Activated naive CD8-positive, alpha-beta T cell treated with anti-CD3 and anti-CD28 coated beads, Interleukin-2, amount 10 ng/mL, durations not matched to agents 7 days and 5 days (primary cell): ENCODE measurements at regions not wholly inside any gene's neighbourhood (a gene's known extent, or its start where the extent isn't known, plus 50 kb on each side); places are given as distances from the start of the nearest gene placed in this dataset.

Experiments
- ATAC-seq: fragments of 150-1000 bp; cut with Tn5 transposase; one replicate; pipeline ENCODE4 v1.10.0; 2021; ENCODE audit warnings: low read depth, moderate library complexity
- POLR2A ChIA-PET: fragments of 350-600 bp; sonication (Branson Sonifier 250); formaldehyde crosslinking; loops from one replicate; lab custom pipeline; 2021; ENCODE audit warnings: antibody characterized with exemption; lab: Charles Lee
- DNase-seq: peaks from one replicate; pipeline ENCODE4 v3.0.0; 2021
- H3K27ac Mint-ChIP-seq: one replicate; pipeline ENCODE4 v1.8.0; 2022; ENCODE audit warnings: mild to moderate bottlenecking, mixed read lengths
- H3K27me3 Mint-ChIP-seq: one replicate; pipeline ENCODE4 v1.8.0; 2022; ENCODE audit warnings: mild to moderate bottlenecking, moderate library complexity, mixed read lengths
- H3K36me3 Mint-ChIP-seq: one replicate; pipeline ENCODE4 v1.8.0; 2021; ENCODE audit warnings: mild to moderate bottlenecking, mixed read lengths
- H3K4me1 Mint-ChIP-seq: one replicate; pipeline ENCODE4 v1.8.0; 2021; ENCODE audit warnings: mixed read lengths
- H3K4me3 Mint-ChIP-seq: one replicate; pipeline ENCODE4 v1.8.0; 2022; ENCODE audit warnings: mild to moderate bottlenecking, moderate library complexity, mixed read lengths
- H3K9me3 Mint-ChIP-seq: one replicate; pipeline ENCODE4 v1.8.0; 2021; ENCODE audit warnings: mixed read lengths

DNA sequence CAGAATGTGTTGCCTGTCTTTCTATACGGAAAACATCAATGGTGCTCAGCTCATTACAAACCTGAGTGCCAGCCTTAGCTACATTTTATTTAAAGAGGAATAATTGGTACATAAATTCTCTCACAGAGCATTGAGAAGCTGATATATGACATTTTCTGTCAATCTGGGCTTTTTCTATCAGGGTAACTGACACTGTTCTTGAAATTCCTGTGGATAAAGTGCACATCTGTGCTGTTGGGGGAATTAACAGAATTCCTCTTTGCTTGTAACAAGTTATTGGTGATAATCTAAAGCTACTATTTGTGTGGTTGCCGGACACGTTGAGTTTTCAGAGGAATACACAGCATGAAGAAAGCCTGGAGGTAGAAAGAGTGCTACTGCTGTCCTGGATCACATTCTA is 668.6 kb downstream of the SORCS1 start:
- DNase-seq (no peak), ATAC-seq (no peak)
- Mint-ChIP-seq H3K9me3 (peaks cover 4% of the 10 kb centered on the region), H3K36me3 (no peaks in the 10 kb centered on the region), H3K4me1 (no peaks in the 10 kb centered on the region), H3K4me3 (no peak overlapping the region), H3K27ac (no peak overlapping the region), H3K27me3 (no peaks in the 10 kb centered on the region)
- POLR2A ChIA-PET = no interaction called here

DNA sequence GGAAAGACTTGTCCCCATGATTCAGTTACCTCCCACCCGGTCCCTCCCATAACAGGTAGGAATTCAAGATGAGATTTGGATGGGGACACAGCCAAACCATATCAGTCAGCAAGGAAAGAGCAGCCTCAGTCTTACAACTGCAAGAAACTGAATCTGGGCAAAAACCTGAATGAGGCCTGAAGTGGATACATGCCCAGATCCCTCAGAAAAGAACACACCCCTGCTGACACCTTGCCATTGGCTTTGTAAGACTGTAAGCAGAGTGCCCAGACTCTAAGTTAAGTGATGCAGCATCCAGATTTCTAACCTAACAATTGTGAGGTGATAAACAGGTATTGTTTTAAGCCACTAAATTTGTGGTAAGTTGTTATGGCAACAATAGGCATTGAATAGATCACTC is 670.8 kb downstream of the SORCS1 start:
- no peaks in the 10 kb centered on the region for H3K36me3 Mint-ChIP-seq
- DNase-seq (no peak), ATAC-seq (no peak)
- no peaks in the 10 kb centered on the region for H3K27me3 Mint-ChIP-seq
- H3K27ac Mint-ChIP-seq = no peak overlapping the region
- POLR2A ChIA-PET = no interaction called here
- H3K4me1 Mint-ChIP-seq = no peaks in the 10 kb centered on the region
- peaks cover 4% of the 10 kb centered on the region for H3K9me3 Mint-ChIP-seq
- no peak overlapping the region for H3K4me3 Mint-ChIP-seq

DNA sequence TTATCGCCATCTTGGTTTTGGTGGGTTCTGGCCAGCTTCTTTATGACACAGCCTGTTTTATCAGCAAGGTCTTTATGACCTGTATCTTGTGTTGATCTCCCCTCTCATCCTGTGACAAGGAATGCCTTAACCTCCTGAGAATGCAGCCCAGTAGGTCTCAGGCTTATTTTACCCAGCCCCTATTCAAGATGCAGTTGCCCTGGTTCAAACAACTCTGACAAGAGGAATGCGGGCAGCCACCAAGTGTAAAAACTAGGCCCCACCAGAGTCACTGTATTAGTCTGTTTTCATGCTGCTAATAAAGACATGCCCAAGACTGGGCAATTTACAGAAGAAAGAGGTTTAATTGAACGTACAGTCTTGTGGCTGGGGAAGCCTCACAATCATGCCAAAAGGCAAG is 671.3 kb downstream of the SORCS1 start:
- H3K4me1 Mint-ChIP-seq = no peaks in the 10 kb centered on the region
- POLR2A ChIA-PET = no interaction called here

DNA sequence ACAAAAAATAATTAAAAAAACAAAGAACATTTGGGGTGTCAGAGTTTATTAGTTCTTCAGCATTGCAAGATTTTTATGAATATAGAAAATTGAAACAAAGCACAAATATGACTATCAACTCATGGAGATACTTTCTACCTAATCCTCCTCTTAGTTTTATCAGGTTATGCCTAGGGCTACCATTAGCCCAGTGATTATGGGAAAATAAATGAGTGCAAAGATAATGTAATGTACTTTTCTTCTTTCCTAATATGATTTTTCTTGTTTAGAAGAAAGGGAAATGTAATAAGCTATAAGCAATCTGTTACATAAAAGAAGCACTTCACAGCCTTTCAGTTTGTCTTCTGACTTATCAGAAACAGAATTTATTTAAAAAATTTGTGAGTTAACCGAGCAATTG is 676.8 kb downstream of the SORCS1 start:
- DNase-seq (no peak), ATAC-seq (no peak)
- Mint-ChIP-seq H3K9me3 (peaks cover 1% of the 10 kb centered on the region), H3K36me3 (no peaks in the 10 kb centered on the region), H3K4me3 (no peak overlapping the region), H3K4me1 (no peaks in the 10 kb centered on the region), H3K27ac (no peak overlapping the region), H3K27me3 (no peaks in the 10 kb centered on the region)
- POLR2A ChIA-PET = no interaction called here

More for the DNA sequence above, 671.3 kb downstream of the SORCS1 start:
- no peak overlapping the region for H3K27ac Mint-ChIP-seq
- ATAC-seq = no peak
- peaks cover 4% of the 10 kb centered on the region for H3K9me3 Mint-ChIP-seq
- no peaks in the 10 kb centered on the region for H3K27me3 Mint-ChIP-seq
- H3K4me3 Mint-ChIP-seq = no peak overlapping the region
- no peak for DNase-seq
- H3K36me3 Mint-ChIP-seq = no peaks in the 10 kb centered on the region

DNA sequence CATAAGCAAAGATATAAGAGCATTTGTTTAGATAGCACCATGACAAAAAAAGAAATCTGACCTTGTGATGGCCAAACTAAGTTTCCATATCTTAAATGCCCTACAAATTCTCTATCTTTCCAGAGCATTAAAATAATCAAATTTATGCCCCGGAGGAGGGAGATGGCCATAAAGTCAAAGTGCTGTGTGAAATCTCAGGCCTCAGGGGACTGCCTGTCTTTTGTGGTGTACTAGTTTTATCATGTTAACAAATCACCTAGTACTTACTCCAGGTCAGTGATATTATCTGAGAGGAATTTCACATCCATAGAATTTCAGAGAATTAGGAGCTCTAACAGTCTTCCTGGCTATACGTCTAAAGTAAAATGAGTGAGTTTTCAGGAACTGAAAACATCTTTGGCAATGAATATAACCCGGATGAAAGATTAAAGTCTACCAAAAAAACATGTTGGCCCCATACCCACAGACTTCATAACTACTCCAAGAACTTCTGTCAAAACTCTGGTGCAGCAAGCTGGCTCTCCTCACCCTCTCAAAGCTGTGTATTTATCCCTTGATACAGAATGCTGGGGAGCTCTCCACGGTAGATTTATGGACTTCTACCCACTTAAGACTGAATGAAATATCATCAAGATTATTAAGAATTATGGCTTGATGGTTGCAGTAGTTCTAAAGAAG is 682.8 kb downstream of the SORCS1 start:
- H3K36me3 Mint-ChIP-seq = no peaks in the 10 kb centered on the region
- no peak overlapping the region for H3K27ac Mint-ChIP-seq
- no peak overlapping the region for H3K4me3 Mint-ChIP-seq
- H3K9me3 Mint-ChIP-seq = peaks cover 1% of the 10 kb centered on the region
- DNase-seq (no peak), ATAC-seq (no peak)
- POLR2A ChIA-PET = no interaction called here
- no peaks in the 10 kb centered on the region for H3K27me3 Mint-ChIP-seq
- H3K4me1 Mint-ChIP-seq = no peaks in the 10 kb centered on the region

DNA sequence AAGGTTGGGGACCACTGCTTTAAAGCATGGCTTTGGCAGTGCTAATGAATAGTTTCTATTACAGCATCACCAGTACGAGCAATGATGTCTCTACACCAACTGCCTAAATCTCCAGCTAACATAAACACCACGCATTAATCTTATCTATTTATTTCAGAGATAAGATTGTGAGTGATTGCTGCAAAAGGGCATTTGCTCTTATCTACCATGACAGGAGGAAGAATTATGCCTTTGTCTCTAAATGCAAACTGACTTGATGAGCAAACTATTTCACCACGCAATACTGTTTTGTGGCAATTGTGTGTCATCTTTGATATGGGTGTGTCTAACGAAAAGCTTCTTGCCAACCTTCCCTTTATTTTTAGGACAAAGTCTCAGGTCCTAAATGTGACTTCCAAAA is 684.9 kb downstream of the SORCS1 start:
- no peak overlapping the region for H3K27ac Mint-ChIP-seq
- H3K4me3 Mint-ChIP-seq = no peak overlapping the region
- ATAC-seq = no peak
- H3K9me3 Mint-ChIP-seq = no peaks in the 10 kb centered on the region
- POLR2A ChIA-PET = no interaction called here
- H3K36me3 Mint-ChIP-seq = no peaks in the 10 kb centered on the region
- H3K4me1 Mint-ChIP-seq = no peaks in the 10 kb centered on the region
- DNase-seq = no peak
- H3K27me3 Mint-ChIP-seq = no peaks in the 10 kb centered on the region

DNA sequence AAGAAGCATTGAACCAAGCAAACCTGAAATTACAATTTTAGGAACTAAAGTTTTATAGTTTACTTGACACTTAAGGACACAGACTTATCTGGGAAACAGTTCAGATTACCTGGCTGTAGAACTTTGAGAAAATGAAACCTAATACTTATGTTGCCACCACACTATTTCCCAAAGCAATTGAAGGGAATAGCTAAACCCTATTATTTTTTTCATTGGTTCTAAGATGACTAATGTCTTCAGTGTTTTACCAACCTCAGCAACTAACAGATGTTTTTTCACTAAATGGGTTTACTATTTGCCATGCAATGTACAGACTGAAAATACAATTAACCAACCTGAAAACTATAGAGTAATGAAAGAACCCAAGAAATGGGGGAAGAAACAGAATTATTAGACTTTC is 689.6 kb downstream of the SORCS1 start:
- POLR2A ChIA-PET = no interaction called here
- H3K36me3 Mint-ChIP-seq = no peaks in the 10 kb centered on the region
- no peak overlapping the region for H3K4me3 Mint-ChIP-seq
- no peaks in the 10 kb centered on the region for H3K27me3 Mint-ChIP-seq
- DNase-seq (no peak), ATAC-seq (no peak)
- H3K27ac Mint-ChIP-seq = no peak overlapping the region
- peaks cover 4% of the 10 kb centered on the region for H3K9me3 Mint-ChIP-seq
- no peaks in the 10 kb centered on the region for H3K4me1 Mint-ChIP-seq

DNA sequence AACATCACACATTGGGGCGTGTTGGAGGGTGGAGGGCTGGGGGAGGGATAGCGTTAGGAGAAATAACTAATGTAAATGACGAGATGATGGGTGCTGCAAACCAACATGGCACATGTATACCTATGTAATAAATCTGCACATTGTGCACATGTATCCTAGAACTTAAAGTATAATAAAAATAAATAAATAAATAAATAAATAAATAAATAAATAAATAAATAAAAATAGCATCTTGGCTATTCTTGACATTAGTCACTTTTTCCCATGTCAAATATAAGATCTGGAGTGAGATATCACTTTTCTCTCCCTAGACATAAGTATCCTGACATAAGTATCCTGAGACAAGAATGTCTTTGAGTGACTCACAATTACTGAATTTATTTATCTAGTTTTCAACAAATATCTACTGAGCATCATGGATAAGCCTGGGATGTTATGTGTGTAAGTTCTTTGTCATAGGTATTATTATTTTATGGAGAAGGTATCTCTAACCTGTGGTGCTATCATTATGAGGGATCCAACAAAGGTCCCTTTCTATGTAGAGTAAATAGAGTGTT is 691.3 kb downstream of the SORCS1 start:
- POLR2A ChIA-PET = no interaction called here
- DNase-seq = no peak
- H3K27ac Mint-ChIP-seq = no peak overlapping the region

DNA sequence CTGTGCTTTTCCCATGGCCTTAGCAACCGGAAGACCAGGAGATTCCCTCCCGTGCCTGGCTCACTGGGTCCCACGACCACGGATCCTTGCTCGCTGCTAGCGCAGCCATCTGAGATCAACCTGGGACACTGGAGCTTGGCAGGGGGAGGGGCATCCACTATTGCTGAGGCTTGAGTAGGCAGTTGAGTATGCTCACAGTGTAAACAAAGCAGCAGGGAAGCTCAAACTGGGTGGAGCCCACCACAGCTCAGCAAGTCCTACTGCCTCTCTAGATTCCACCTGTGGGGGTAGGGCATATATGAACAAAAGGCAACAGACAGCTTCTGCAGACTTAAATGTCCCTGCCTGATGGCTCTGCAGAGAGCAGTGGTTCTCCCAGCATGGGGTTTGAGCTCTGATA is 697.0 kb downstream of the SORCS1 start:
- DNase-seq (no peak), ATAC-seq (no peak)
- Mint-ChIP-seq H3K36me3 (no peaks in the 10 kb centered on the region), H3K27ac (no peak overlapping the region), H3K4me1 (no peaks in the 10 kb centered on the region), H3K9me3 (peaks cover 9% of the 10 kb centered on the region), H3K27me3 (no peaks in the 10 kb centered on the region), H3K4me3 (no peak overlapping the region)
- POLR2A ChIA-PET = no interaction called here

More for the DNA sequence above, 691.3 kb downstream of the SORCS1 start:
- Mint-ChIP-seq H3K4me1 (no peaks in the 10 kb centered on the region), H3K27me3 (no peaks in the 10 kb centered on the region), H3K9me3 (peaks cover 9% of the 10 kb centered on the region), H3K4me3 (no peak overlapping the region), H3K36me3 (no peaks in the 10 kb centered on the region)
- ATAC-seq = no peak

DNA sequence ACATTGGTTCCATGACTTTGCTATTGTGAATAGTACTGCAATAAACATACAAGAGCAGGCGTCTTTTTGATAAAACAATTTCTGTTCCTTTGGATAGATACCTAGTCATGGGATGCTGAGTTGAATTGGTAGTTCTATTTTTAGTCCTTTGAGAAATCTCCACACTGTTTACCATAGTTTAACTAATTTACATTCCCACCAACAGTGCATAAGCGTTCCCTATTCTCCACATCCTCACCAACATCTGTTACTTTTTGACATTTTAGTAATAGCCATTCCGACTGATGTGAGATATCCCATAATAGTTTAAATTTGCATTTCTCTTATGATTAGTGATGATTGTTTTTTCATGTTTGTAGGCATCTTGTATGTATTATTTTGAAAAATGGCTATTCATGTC is 707.0 kb downstream of the SORCS1 start:
- H3K27me3 Mint-ChIP-seq = no peaks in the 10 kb centered on the region
- H3K4me1 Mint-ChIP-seq = no peaks in the 10 kb centered on the region
- POLR2A ChIA-PET = no interaction called here
- H3K9me3 Mint-ChIP-seq = peaks cover 2% of the 10 kb centered on the region
- ATAC-seq (no peak), DNase-seq (no peak)
- no peak overlapping the region for H3K4me3 Mint-ChIP-seq
- no peak overlapping the region for H3K27ac Mint-ChIP-seq
- no peaks in the 10 kb centered on the region for H3K36me3 Mint-ChIP-seq

DNA sequence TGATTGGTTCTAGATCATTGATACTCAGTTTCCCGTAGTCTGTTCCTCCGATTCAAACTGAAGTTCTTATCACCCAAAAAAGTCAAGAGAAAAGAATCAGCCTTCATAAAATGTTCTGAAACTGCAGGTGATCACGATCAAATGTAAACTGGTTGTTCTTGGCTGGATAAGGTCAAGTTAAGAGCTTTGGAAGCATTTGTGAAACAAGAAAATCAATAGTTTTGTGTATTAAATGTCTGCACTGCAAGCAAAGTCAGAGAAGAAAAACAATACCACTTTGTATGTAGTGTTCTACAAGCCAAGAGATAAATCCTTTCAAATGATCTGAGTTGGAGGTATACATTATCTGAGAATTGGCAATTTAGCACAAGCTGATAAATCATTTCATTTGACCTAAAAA is 710.3 kb downstream of the SORCS1 start:
- no peak overlapping the region for H3K27ac Mint-ChIP-seq
- no peaks in the 10 kb centered on the region for H3K9me3 Mint-ChIP-seq
- DNase-seq (no peak), ATAC-seq (no peak)
- H3K36me3 Mint-ChIP-seq = no peaks in the 10 kb centered on the region
- POLR2A ChIA-PET = no interaction called here
- no peaks in the 10 kb centered on the region for H3K4me1 Mint-ChIP-seq
- H3K27me3 Mint-ChIP-seq = no peaks in the 10 kb centered on the region
- H3K4me3 Mint-ChIP-seq = no peak overlapping the region

DNA sequence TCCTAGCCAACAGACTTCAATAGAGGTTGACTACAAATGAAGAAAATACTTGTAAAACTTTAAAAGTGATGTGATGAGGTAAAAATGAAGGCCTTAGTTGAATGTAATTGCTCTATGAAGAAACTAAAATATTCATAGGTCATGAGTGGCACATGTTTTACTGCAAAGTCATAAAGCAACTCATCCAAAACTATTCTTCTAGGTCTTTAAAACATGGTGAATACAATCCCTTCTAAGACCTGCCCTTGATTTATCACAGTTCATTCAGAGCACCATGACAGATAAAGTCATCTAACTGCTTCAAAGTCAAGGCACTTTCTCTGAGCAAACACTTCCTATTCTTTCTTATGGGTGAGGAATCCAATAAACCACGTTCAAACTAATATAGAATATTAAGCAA is 713.5 kb downstream of the SORCS1 start:
- Mint-ChIP-seq H3K4me1 (no peaks in the 10 kb centered on the region), H3K4me3 (no peak overlapping the region), H3K27ac (no peak overlapping the region), H3K27me3 (no peaks in the 10 kb centered on the region), H3K9me3 (peaks cover 2% of the 10 kb centered on the region), H3K36me3 (no peaks in the 10 kb centered on the region)
- ATAC-seq = no peak
- no peak for DNase-seq
- POLR2A ChIA-PET = no interaction called here

DNA sequence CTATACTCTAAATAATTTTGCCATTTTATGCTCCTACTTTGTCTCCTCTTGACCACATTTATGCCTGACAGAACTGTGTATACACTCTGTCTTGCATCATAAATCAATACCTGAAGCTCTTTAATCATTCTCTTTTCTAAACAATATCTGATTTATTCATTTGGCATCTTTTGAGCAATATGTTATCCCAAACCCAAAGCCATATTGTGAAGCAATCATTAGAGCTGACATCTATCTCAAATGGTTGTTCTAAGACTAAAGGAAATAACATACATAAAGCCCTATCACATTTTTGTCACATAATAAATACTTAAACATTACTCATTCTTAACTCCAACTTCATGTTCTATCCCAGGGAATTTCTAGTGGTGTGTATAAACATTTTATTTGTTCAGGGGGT is 717.6 kb downstream of the SORCS1 start:
- DNase-seq (no peak), ATAC-seq (no peak)
- no peak overlapping the region for H3K4me3 Mint-ChIP-seq
- H3K4me1 Mint-ChIP-seq = no peaks in the 10 kb centered on the region
- POLR2A ChIA-PET = no interaction called here
- H3K36me3 Mint-ChIP-seq = no peaks in the 10 kb centered on the region
- peaks cover 2% of the 10 kb centered on the region for H3K9me3 Mint-ChIP-seq
- no peak overlapping the region for H3K27ac Mint-ChIP-seq
- H3K27me3 Mint-ChIP-seq = no peaks in the 10 kb centered on the region

DNA sequence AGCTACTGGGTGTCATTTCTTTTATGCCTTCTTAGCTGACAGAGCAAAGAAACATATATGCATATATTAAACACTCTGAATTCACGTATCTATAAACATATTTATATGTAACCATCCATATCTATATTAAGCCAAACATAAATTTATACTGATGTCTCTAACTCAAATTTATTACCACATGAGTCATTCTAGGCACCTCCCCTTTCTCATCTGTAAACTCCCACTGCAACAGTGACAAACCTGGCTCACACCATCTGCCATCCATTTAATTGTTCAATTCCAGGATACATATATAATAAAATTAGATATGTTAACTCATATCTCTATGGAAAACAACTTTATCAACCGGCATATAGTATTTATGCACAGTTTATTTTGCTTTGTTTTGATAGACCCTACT is 722.3 kb downstream of the SORCS1 start:
- no peak overlapping the region for H3K4me3 Mint-ChIP-seq
- peaks cover 4% of the 10 kb centered on the region for H3K9me3 Mint-ChIP-seq
- POLR2A ChIA-PET = no interaction called here
- no peaks in the 10 kb centered on the region for H3K4me1 Mint-ChIP-seq
- no peaks in the 10 kb centered on the region for H3K36me3 Mint-ChIP-seq
- ATAC-seq = no peak
- DNase-seq = no peak
- no peak overlapping the region for H3K27ac Mint-ChIP-seq
- H3K27me3 Mint-ChIP-seq = no peaks in the 10 kb centered on the region
